HCT116 (cell line): ENCODE measurements at regions not wholly inside any gene's neighbourhood (a gene's known extent, or its start where the extent isn't known, plus 50 kb on each side); places are given as distances from the start of the nearest gene placed in this dataset.
A peak's percentile ranks its signal among the peaks of the same experiment; 100 is the strongest.

Experiments
- ATAC-seq: fragments of 200-7000 bp; cut with Tn5 transposase; 2 replicates; pipeline ENCODE4 v1.9.1; 2020; ENCODE audit warnings: mild to moderate bottlenecking, moderate library complexity
- BruUV-seq: library from RNA; stranded (reverse); fragments of 400-500 nt; replicated peaks from 2 replicates; lab custom pipeline; 2021; lab: Mats Ljungman, UMichigan
- CTCF ChIA-PET: fragments of 300-600 bp; sonication (Branson Sonifier 250); formaldehyde crosslinking; loops from one replicate; lab custom pipeline; 2021; ENCODE audit warnings: antibody characterized with exemption; lab: Charles Lee
- POLR2A ChIA-PET: fragments of 300-600, 350-600 bp; sonication (Branson Sonifier 250); formaldehyde crosslinking; loops from one replicate; lab custom pipeline; 2021; ENCODE audit warnings: antibody characterized with exemption; lab: Charles Lee
- RAD21 ChIA-PET, 2 experiments: fragments of 300-600 bp; sonication (Branson Sonifier 250); formaldehyde crosslinking; loops; one replicate each; lab custom pipeline; 2023; ENCODE audit warnings: low total read pairs in 2 of 2; ENCODE audit not compliant: uncharacterized antibody in 2 of 2, unreplicated experiment in 2 of 2, low non-redundant PET in 1 of 2; lab: Charles Lee
- DNase-seq: peaks from one replicate; pipeline ENCODE4 v3.0.0-alpha.2; 2010; ENCODE audit warnings: low read depth, low spot score
- H2AFZ ChIP-seq: fragments of 200-600 bp; shearing (Covaris generic), sonication (generic); 2 replicates; pipeline ENCODE4 v1.6.1; 2017; ENCODE audit warnings: low read depth, mixed run types, mixed read lengths, antibody characterized with exemption, low read length; ENCODE audit not compliant: poor library complexity, severe bottlenecking
- H3K27ac ChIP-seq: 2 replicates; pipeline ENCODE4 v1.5.1; 2012; ENCODE audit warnings: low read depth, low read length
- H3K27me3 ChIP-seq: fragments of 200-600 bp; sonication (generic); 2 replicates; pipeline ENCODE4 v1.6.1; 2016; ENCODE audit warnings: mixed run types, low read length, mixed read lengths; ENCODE audit not compliant: insufficient read depth
- H3K36me3 ChIP-seq, 2 experiments: fragments of 200-500 bp in 1 of 2; fragments of 200-600 bp in 1 of 2; sonication (Bioruptor generic) in 1 of 2; sonication (generic) in 1 of 2; 2 replicates each; pipeline versions ENCODE4 v1.5.1 to v1.6.1; 2014 to 2016; ENCODE audit warnings: low read length in 2 of 2, inconsistent platforms in 1 of 2, mixed read lengths in 1 of 2, mixed run types in 1 of 2; ENCODE audit not compliant: insufficient read depth in 2 of 2, control insufficient read depth in 1 of 2
- H3K4me1 ChIP-seq, 2 experiments: fragments of 200-600 bp in 1 of 2; sonication (generic) in 1 of 2; 2 replicates each; pipeline versions ENCODE4 v1.5.1 to v1.6.1; 2012 to 2017; ENCODE audit warnings: low read length in 2 of 2, inconsistent platforms in 1 of 2, mild to moderate bottlenecking in 1 of 2, mixed read lengths in 1 of 2, mixed run types in 1 of 2, moderate library complexity in 1 of 2; ENCODE audit not compliant: insufficient read depth in 2 of 2, control insufficient read depth in 1 of 2
- H3K4me2 ChIP-seq: fragments of 200-600 bp; sonication (generic); 2 replicates; pipeline ENCODE4 v1.6.1; 2017; ENCODE audit warnings: mixed run types, low read length, mixed read lengths
- H3K4me3 ChIP-seq, 2 experiments: fragments of 200-600 bp in 1 of 2; sonication (generic) in 1 of 2; replicated peaks in 1 of 2; 2 replicates each; pipeline ENCODE4 v1.5.1; 2011 to 2016; ENCODE audit warnings: low read length in 2 of 2, control low read depth in 1 of 2, low read depth in 1 of 2, mild to moderate bottlenecking in 1 of 2, mixed read lengths in 1 of 2, mixed run types in 1 of 2
- H3K79me2 ChIP-seq: fragments of 200-600 bp; sonication (generic); 2 replicates; pipeline ENCODE4 v1.6.1; 2017; ENCODE audit warnings: mild to moderate bottlenecking, mixed run types, low read length, moderate library complexity, mixed read lengths; ENCODE audit not compliant: insufficient read depth
- H3K9ac ChIP-seq: fragments of 200-600 bp; sonication (generic); 2 replicates; pipeline ENCODE4 v1.6.1; 2016; ENCODE audit warnings: low read length, mixed read lengths
- H3K9me2 ChIP-seq: fragments of 200-600 bp; sonication (generic), shearing (Covaris generic); 2 replicates; pipeline ENCODE4 v1.6.1; 2017; ENCODE audit warnings: mixed run types, mild to moderate bottlenecking, moderate library complexity; ENCODE audit not compliant: insufficient read depth
- H3K9me3 ChIP-seq, 2 experiments: fragments of 200-500 bp in 1 of 2; fragments of 200-600 bp in 1 of 2; sonication (Bioruptor generic) in 1 of 2; sonication (generic) in 1 of 2; 2 replicates each; pipeline ENCODE4 v1.6.1; 2014 to 2017; ENCODE audit warnings: low read length in 2 of 2, mixed read lengths in 2 of 2, inconsistent platforms in 1 of 2, low read depth in 1 of 2, mild to moderate bottlenecking in 1 of 2, mixed run types in 1 of 2, moderate library complexity in 1 of 2; ENCODE audit not compliant: control insufficient read depth in 1 of 2, insufficient read depth in 1 of 2
- H4K20me1 ChIP-seq: fragments of 200-600 bp; sonication (generic), shearing (Covaris generic); 2 replicates; pipeline ENCODE4 v1.6.1; 2017; ENCODE audit warnings: mixed run types, mild to moderate bottlenecking, moderate library complexity; ENCODE audit not compliant: insufficient read depth
- CTCF ChIP-seq, 3 experiments: fragments of 200-600 bp in 1 of 3; sonication (generic) in 1 of 3; IDR thresholded peaks in 2 of 3; conservative IDR thresholded peaks in 1 of 3; 2 replicates each; pipeline ENCODE4 v1.5.1; 2012 to 2017; ENCODE audit warnings: low read depth in 2 of 3, low read length in 2 of 3, antibody characterized with exemption in 1 of 3, borderline replicate concordance in 1 of 3, control low read depth in 1 of 3, mild to moderate bottlenecking in 1 of 3, mixed read lengths in 1 of 3, mixed run types in 1 of 3, moderate library complexity in 1 of 3; ENCODE audit not compliant: insufficient read depth in 1 of 3
- EGR1 ChIP-seq: IDR thresholded peaks from 2 replicates; pipeline ENCODE4 v1.6.1; 2012; ENCODE audit warnings: low read depth
- ELF1 ChIP-seq: IDR thresholded peaks from 2 replicates; pipeline ENCODE4 v1.6.1; 2012; ENCODE audit warnings: low read depth, borderline replicate concordance
- EZH2phosphoT487 ChIP-seq: fragments of 200-600 bp; IDR thresholded peaks from 2 replicates; pipeline ENCODE4 v1.6.1; 2018; ENCODE audit warnings: antibody characterized with exemption, borderline replicate concordance
- POLR2AphosphoS5 ChIP-seq: IDR thresholded peaks from 2 replicates; pipeline ENCODE4 v1.6.1; 2011; ENCODE audit warnings: mild to moderate bottlenecking, low read depth, low read length, moderate library complexity
- YY1 ChIP-seq: IDR thresholded peaks from 2 replicates; pipeline ENCODE4 v1.6.1; 2011; ENCODE audit warnings: low read length, low read depth, moderate library complexity, mild to moderate bottlenecking; ENCODE audit not compliant: insufficient replicate concordance; ENCODE audit errors: extremely low read depth
- ZNF274 ChIP-seq: fragments of 200-500 bp; sonication (Bioruptor generic); IDR thresholded peaks from 2 replicates; pipeline ENCODE4 v1.6.1; 2014; ENCODE audit warnings: mild to moderate bottlenecking, low read depth, low read length, inconsistent platforms
- intact Hi-C: fragments of 100-400 bp; cut with micrococcal nuclease; formaldehyde crosslinking; loops from 2 replicates; pipeline ENCODE4 v1.10.0; 2022

- Histone ChIP-seq H3K27me3 (peaks cover 12% of the 10 kb centered on the region; the same call in 1 of the 2 replicates), H3K4me1 (no peaks in the 10 kb centered on the region), H4K20me1 (no peaks in the 10 kb centered on the region), H3K27ac (no peak overlapping the region), H3K9ac (no peak overlapping the region), H2AFZ (no peak overlapping the region), H3K4me3 (no peak overlapping the region), H3K4me2 (no peak overlapping the region), H3K79me2 (no peaks in the 10 kb centered on the region), H3K36me3 (no peaks in the 10 kb centered on the region), H3K9me2 (no peaks in the 10 kb centered on the region), H3K9me3 (0 out of 4 replicates have a peak, but pooled peaks cover 0 to 5% of the 10 kb centered on the region in 2 experiments)
- CTCF ChIA-PET, result interaction anchor here (1.2 kb wide), 1 partner anchor 333 kb away, joined by 3 read pairs; no protein-coding TSS in a partner anchor
- ATAC-seq (no peak), DNase-seq (no peak)
- POLR2A ChIA-PET, result no interaction called here
- intact Hi-C loops, result no loop called here
- BruUV-seq, result no TSS peak
- RAD21 ChIA-PET, result no interaction called here
- TF ChIP-seq EGR1 (no peak), ELF1 (no peak), ZNF274 (no peak), POLR2AphosphoS5 (no peak), EZH2phosphoT487 (no peak)
Measured at GRCh38 chr13:39283072-39283471, 244.8 kb downstream of the NHLRC3 start.

- no peak overlapping the region for H3K4me3 ChIP-seq
- TF ChIP-seq CTCF (IDR thresholded peaks at IDR 0.05 in 2 of 3, conservative IDR thresholded peaks at IDR 0.05 in 1 of 3; ENCODE audit: borderline replicate concordance in 1 of 3, insufficient read depth in 1 of 3, low read depth in 2 of 3, low read length in 2 of 3), result 0 out of 6 replicates have a peak, but pooled peaks of 1 of the 3 experiments have one; percentile 19
- TF ChIP-seq YY1, result no peak
- H3K9ac ChIP-seq, result no peak overlapping the region
- 0 out of 4 replicates have a peak, but pooled peaks cover 0 to 5% of the 10 kb centered on the region in 2 experiments for H3K9me3 ChIP-seq
- CTCF ChIA-PET, result no interaction called here
- H3K79me2 ChIP-seq, result no peaks in the 10 kb centered on the region
- POLR2A ChIA-PET, result no interaction called here
- RAD21 ChIA-PET, result no interaction called here
- no peaks in the 10 kb centered on the region for H3K9me2 ChIP-seq
- H3K36me3 ChIP-seq, result no peaks in the 10 kb centered on the region
- H3K27me3 ChIP-seq, result peaks cover 12% of the 10 kb centered on the region; the same call in 1 of the 2 replicates
- H3K4me2 ChIP-seq, result no peak overlapping the region
- no peak for DNase-seq
- no peak overlapping the region for H2AFZ ChIP-seq
- no peaks in the 10 kb centered on the region for H3K4me1 ChIP-seq
- no peak for ATAC-seq
- no peaks in the 10 kb centered on the region for H4K20me1 ChIP-seq
- intact Hi-C loops, result no loop called here
- no peak overlapping the region for H3K27ac ChIP-seq
- no TSS peak for BruUV-seq
Measured at GRCh38 chr13:39284801-39285388, 246.6 kb downstream of the NHLRC3 start.
